GM19452 (cell line): ENCODE measurements at regions not wholly inside any gene's neighbourhood (a gene's known extent, or its start where the extent isn't known, plus 50 kb on each side); places are given as distances from the start of the nearest gene placed in this dataset.
"Not testable (repeated sequence)": the region's sequence is repeated elsewhere in the genome, so short reads cannot be mapped to it uniquely, and the experiment has no call there.

ENCODE experiments used
- ATAC-seq: cut with Tn5 transposase; IDR thresholded peaks from one replicate; pipeline ENCODE4 v1.9.1; 2021; ENCODE audit not compliant: unreplicated experiment

DNA sequence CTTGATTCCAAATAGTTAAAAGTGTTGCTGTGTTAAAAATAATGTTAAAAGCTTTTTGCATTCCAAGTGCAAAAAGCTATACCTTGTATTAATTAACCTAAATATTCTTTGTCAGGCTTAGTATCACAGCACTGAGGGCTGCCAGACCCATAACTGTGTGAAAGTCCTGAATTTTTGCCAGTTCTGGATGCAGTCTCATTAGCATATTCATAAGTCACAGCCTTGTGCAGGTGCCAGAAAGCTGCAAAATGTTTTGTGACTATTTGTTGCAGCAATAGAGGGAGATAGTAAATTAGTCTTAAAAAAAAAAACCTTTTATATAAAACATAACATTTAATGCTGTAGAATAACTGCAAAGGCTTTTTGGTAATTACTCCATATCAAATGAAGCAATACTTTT lies 56.6 kb downstream of the SLITRK1 start:
- ATAC-seq: no peak

GRCh38 chr13:83824560-83824959 lies 57.7 kb downstream of the SLITRK1 start:
- no peak for ATAC-seq

- ATAC-seq: no peak
Measured at GRCh38 chr13:83824120-83824519, 58.2 kb downstream of the SLITRK1 start.

- no peak for ATAC-seq
Measured at GRCh38 chr13:83819611-83820010, 62.7 kb downstream of the SLITRK1 start.

GRCh38 chr13:83819156-83819555 lies 63.1 kb downstream of the SLITRK1 start:
- ATAC-seq: no peak

GRCh38 chr13:83816081-83816480 lies 66.2 kb downstream of the SLITRK1 start:
- ATAC-seq: no peak

- no peak for ATAC-seq
Measured at GRCh38 chr13:83815598-83815997, 66.7 kb downstream of the SLITRK1 start.

GRCh38 chr13:83810136-83810535 lies 72.1 kb downstream of the SLITRK1 start:
- no peak for ATAC-seq

GRCh38 chr13:83804356-83804962 lies 77.8 kb downstream of the SLITRK1 start:
- ATAC-seq: no peak

- ATAC-seq: no peak
Measured at GRCh38 chr13:83798731-83799130, 83.5 kb downstream of the SLITRK1 start.

- ATAC-seq: no peak
Measured at GRCh38 chr13:83796364-83796763, 85.9 kb downstream of the SLITRK1 start.

DNA sequence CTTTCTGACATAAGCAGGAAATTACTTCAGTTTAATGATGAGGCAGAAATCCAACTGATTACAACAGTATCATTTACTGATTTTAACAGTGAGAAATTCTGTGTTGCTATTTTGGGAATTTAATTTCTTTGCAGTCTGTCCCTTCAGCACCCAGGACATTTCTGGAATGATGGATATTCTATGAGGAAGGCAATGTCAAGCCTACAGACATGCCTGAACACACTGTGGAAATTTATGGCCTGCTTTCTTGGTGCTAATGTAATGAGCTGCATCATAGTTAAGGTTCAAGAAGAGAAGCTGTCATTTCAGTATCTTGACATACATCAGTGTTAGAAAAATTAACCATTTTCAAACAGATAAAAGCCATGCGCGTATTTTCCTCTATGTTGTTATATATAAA lies 87.7 kb downstream of the SLITRK1 start:
- ATAC-seq: no peak

DNA sequence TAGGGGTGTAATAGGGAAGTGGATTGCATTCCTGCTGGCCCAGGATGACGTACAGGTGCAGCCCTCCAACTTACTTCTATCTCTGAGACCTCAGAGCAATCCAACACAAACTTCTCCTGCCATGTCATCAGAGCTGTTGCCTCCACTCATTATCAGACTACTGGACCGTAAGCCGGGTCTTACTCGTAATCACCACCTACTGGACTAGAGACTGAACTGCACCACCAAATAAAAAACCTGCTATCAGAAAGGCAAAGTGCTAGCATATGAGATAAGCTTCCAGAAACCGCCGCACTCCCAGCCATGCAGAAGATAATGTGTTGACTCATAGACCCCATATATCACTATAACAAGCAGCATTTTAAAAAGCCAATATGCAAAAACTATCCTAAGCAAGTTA lies 102.0 kb downstream of the SLITRK1 start:
- no peak for ATAC-seq

- ATAC-seq: no peak
Measured at GRCh38 chr13:83773961-83774360, 108.3 kb downstream of the SLITRK1 start.

DNA sequence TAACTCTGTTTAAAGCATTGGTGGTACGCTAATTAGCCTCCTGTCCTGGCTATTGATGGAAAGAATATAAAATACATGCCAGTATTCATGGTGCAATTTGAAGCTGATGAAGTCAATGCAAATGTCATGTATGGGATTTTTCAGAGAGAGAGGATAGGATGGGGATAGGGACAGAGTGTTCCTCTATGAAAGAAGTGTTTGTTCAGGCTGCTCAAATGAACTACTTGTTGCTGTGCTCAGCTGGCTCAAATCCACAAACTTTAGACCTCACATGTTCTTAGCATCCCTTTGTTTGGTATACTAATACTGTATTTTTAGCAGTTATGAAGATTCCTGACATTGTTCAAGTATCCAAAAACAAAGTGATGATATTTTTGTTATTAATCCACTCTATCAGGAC lies 116.5 kb downstream of the SLITRK1 start:
- no peak for ATAC-seq

- ATAC-seq: no peak
Measured at GRCh38 chr13:83761631-83762030, 120.6 kb downstream of the SLITRK1 start.

- not testable (repeated sequence) for ATAC-seq
Measured at GRCh38 chr13:83755210-83755609, 127.1 kb downstream of the SLITRK1 start.

DNA sequence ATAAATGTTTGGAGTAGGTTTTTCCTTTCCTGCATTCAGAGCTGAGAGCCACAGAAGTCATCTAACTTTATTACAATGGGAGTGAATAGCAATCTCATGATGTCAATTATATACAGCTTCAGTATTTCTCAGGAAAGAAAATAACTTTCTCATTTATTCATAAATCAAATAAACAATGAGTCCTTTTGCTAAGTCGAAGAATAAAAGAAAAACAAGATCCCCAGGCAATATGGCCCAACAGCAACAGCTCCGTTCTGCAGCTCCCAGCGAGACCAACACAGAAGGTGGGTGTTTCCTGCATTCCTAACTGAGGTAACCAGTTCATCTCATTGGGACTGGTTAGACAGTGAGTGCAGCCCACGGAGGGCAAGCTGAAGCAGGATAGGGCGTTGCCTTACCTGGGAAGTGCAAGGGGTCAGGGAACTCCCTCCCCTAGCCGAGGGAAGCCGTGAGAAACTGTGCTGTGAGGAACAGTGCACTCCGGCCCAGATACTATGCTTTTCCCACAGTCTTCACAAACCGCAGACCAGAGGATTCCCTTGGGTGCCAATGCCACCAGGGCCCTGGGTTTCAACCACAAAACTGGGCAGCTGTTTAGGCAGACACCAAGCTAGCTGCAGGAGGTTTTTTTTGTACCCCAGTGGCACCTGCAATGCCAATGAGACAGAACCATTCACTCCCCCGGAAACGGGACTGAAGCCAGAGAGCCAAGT lies 128.2 kb downstream of the SLITRK1 start:
- ATAC-seq: no peak

GRCh38 chr13:83752141-83752540 lies 130.1 kb downstream of the SLITRK1 start:
- no peak for ATAC-seq

DNA sequence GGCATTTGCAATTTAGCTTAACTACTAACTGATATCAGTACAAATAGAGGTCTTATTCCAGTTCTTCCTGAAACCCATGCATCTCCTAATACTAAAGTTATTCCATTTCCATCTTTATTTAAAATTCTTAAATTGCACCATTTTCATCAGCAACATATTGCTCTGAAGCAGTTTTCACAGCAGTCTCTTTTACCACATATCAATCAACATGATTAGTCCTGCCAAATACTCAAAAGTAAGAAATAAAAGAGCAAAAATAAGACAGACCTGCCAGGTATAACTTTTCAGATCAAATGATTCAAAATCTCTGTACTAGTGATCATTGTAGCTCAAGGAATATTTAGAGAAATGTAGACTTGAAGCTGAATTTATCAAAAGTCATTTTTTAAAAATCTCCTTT lies 141.7 kb downstream of the SLITRK1 start:
- no peak for ATAC-seq

GRCh38 chr13:83738407-83738806 lies 143.9 kb downstream of the SLITRK1 start:
- ATAC-seq: no peak

GRCh38 chr13:83733293-83733692 lies 149.0 kb downstream of the SLITRK1 start:
- no peak for ATAC-seq

GRCh38 chr13:83732755-83733154 lies 149.5 kb downstream of the SLITRK1 start:
- ATAC-seq: no peak
